Activated T-cell treated with anti-CD3 and anti-CD28 coated beads for 48 hours (primary cell): ENCODE measurements at regions not wholly inside any gene's neighbourhood (a gene's known extent, or its start where the extent isn't known, plus 50 kb on each side); places are given as distances from the start of the nearest gene placed in this dataset.
"Not testable (repeated sequence)": the region's sequence is repeated elsewhere in the genome, so short reads cannot be mapped to it uniquely, and the experiment has no call there.

Experiments used
- DNase-seq: peaks from one replicate; pipeline ENCODE4 v3.0.0-alpha.2; 2020; ENCODE audit warnings: low read depth

GRCh38 chr11:127843483-127844396 is 743.6 kb downstream of the ETS1 start:
- peak; percentile 55 for DNase-seq

- no peak for DNase-seq
Measured at GRCh38 chr11:127825183-127825582, 762.2 kb downstream of the ETS1 start.

- DNase-seq = no peak
Measured at GRCh38 chr11:127818625-127819024, 768.7 kb downstream of the ETS1 start.

- no peak for DNase-seq
Measured at GRCh38 chr11:127816962-127817361, 770.4 kb downstream of the ETS1 start.

- no peak for DNase-seq
Measured at GRCh38 chr11:127815331-127815730, 772.0 kb downstream of the ETS1 start.

GRCh38 chr11:127806501-127806900 is 780.9 kb downstream of the ETS1 start:
- DNase-seq = no peak

- no peak for DNase-seq
Measured at GRCh38 chr11:127805771-127806170, 781.6 kb downstream of the ETS1 start.

- no peak for DNase-seq
Measured at GRCh38 chr11:127804747-127805400, 782.5 kb downstream of the ETS1 start.

- DNase-seq = no peak
Measured at GRCh38 chr11:127803755-127804154, 783.6 kb downstream of the ETS1 start.

- DNase-seq = no peak
Measured at GRCh38 chr11:127800989-127801688, 786.2 kb downstream of the ETS1 start.

- DNase-seq = no peak
Measured at GRCh38 chr11:127795326-127795725, 792.0 kb downstream of the ETS1 start.

GRCh38 chr11:127791844-127792243 is 791.3 kb upstream of the KIRREL3 start:
- no peak for DNase-seq

- no peak for DNase-seq
Measured at GRCh38 chr11:127790592-127790991, 790.0 kb upstream of the KIRREL3 start.

- no peak for DNase-seq
Measured at GRCh38 chr11:127789927-127790326, 789.4 kb upstream of the KIRREL3 start.

- not testable (repeated sequence) for DNase-seq
Measured at GRCh38 chr11:127772938-127773337, 772.4 kb upstream of the KIRREL3 start.

- DNase-seq = not testable (repeated sequence)
Measured at GRCh38 chr11:127768931-127769330, 768.4 kb upstream of the KIRREL3 start.

- no peak for DNase-seq
Measured at GRCh38 chr11:127766734-127767133, 766.2 kb upstream of the KIRREL3 start.

- DNase-seq = no peak
Measured at GRCh38 chr11:127738771-127739286, 738.3 kb upstream of the KIRREL3 start.

- DNase-seq = no peak
Measured at GRCh38 chr11:127737499-127737898, 736.9 kb upstream of the KIRREL3 start.

- DNase-seq = no peak
Measured at GRCh38 chr11:127733552-127733951, 733.0 kb upstream of the KIRREL3 start.

GRCh38 chr11:127726367-127726766 is 725.8 kb upstream of the KIRREL3 start:
- no peak for DNase-seq

- no peak for DNase-seq
Measured at GRCh38 chr11:127723714-127724113, 723.1 kb upstream of the KIRREL3 start.
